HepG2 (cell line): ENCODE measurements at regions not wholly inside any gene's neighbourhood (a gene's known extent, or its start where the extent isn't known, plus 50 kb on each side); places are given as distances from the start of the nearest gene placed in this dataset.

ENCODE experiments used
- CEBPB ChIP-seq: IDR thresholded peaks from 2 replicates; pipeline ENCODE4 v1.6.1; 2011; ENCODE audit warnings: low read depth, low read length, improper control_type of control experiment, borderline replicate concordance
- MIER3 ChIP-seq: IDR thresholded peaks from 2 replicates; pipeline ENCODE4 v1.6.1; 2016; ENCODE audit warnings: missing compliant biosample characterization, borderline replicate concordance
- TF ChIP-seq, protein P1 (sequence below): sonication (generic); formaldehyde crosslinking; IDR thresholded peaks from 2 replicates; pipeline ENCODE4 v1.5.0; 2020; ENCODE audit warnings: mild to moderate bottlenecking, missing genetic modification reagents, moderate library complexity
- TF ChIP-seq, protein P2 (sequence below), 2 experiments: IDR thresholded peaks; 2 replicates each; pipeline ENCODE4 v1.6.1; 2011 to 2012; ENCODE audit warnings: low read length in 2 of 2, borderline replicate concordance in 1 of 2, low read depth in 1 of 2, mild to moderate bottlenecking in 1 of 2, moderate library complexity in 1 of 2

DNA sequence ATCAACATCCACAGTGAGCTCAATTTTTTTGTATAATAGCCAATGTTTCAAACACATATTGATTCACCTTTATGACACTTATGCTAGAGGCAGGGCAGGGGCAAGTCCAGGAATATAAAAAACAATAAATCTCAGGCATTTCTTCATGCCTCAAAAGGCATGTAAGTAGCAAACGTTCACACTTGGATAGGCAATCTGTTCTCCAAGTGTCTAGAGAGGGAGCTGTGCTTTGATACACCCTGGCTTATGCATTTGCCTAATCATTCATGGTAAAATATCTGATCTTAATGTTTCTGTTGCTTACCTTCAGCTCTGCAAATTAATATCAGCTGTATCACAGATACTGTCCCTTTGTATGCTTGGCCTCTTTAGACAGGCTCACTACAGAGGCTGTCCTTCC, 464.5 kb upstream of the SETBP1 start:
- TF ChIP-seq CEBPB (no peak), MIER3 (CRISPR knock-in tag) (no peak)
- TF ChIP-seq, protein P1, sequence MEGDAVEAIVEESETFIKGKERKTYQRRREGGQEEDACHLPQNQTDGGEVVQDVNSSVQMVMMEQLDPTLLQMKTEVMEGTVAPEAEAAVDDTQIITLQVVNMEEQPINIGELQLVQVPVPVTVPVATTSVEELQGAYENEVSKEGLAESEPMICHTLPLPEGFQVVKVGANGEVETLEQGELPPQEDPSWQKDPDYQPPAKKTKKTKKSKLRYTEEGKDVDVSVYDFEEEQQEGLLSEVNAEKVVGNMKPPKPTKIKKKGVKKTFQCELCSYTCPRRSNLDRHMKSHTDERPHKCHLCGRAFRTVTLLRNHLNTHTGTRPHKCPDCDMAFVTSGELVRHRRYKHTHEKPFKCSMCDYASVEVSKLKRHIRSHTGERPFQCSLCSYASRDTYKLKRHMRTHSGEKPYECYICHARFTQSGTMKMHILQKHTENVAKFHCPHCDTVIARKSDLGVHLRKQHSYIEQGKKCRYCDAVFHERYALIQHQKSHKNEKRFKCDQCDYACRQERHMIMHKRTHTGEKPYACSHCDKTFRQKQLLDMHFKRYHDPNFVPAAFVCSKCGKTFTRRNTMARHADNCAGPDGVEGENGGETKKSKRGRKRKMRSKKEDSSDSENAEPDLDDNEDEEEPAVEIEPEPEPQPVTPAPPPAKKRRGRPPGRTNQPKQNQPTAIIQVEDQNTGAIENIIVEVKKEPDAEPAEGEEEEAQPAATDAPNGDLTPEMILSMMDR (CRISPR knock-in tag), result no peak
- TF ChIP-seq, protein P2, sequence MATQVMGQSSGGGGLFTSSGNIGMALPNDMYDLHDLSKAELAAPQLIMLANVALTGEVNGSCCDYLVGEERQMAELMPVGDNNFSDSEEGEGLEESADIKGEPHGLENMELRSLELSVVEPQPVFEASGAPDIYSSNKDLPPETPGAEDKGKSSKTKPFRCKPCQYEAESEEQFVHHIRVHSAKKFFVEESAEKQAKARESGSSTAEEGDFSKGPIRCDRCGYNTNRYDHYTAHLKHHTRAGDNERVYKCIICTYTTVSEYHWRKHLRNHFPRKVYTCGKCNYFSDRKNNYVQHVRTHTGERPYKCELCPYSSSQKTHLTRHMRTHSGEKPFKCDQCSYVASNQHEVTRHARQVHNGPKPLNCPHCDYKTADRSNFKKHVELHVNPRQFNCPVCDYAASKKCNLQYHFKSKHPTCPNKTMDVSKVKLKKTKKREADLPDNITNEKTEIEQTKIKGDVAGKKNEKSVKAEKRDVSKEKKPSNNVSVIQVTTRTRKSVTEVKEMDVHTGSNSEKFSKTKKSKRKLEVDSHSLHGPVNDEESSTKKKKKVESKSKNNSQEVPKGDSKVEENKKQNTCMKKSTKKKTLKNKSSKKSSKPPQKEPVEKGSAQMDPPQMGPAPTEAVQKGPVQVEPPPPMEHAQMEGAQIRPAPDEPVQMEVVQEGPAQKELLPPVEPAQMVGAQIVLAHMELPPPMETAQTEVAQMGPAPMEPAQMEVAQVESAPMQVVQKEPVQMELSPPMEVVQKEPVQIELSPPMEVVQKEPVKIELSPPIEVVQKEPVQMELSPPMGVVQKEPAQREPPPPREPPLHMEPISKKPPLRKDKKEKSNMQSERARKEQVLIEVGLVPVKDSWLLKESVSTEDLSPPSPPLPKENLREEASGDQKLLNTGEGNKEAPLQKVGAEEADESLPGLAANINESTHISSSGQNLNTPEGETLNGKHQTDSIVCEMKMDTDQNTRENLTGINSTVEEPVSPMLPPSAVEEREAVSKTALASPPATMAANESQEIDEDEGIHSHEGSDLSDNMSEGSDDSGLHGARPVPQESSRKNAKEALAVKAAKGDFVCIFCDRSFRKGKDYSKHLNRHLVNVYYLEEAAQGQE (IDR thresholded peaks at IDR 0.05; ENCODE audit: borderline replicate concordance in 1 of 2, low read depth in 1 of 2, low read length in 2 of 2), result no peak
